Panc1 (cell line): ENCODE measurements at regions not wholly inside any gene's neighbourhood (a gene's known extent, or its start where the extent isn't known, plus 50 kb on each side); places are given as distances from the start of the nearest gene placed in this dataset.

Experiments
- ATAC-seq: fragments of 200-7000 bp; cut with Tn5 transposase; 2 replicates; pipeline ENCODE4 v1.9.1; 2020; ENCODE audit warnings: mild to moderate bottlenecking, moderate library complexity
- BruUV-seq: library from RNA; stranded (reverse); fragments of 400-500 nt; replicated peaks from 2 replicates; lab custom pipeline; 2021; lab: Mats Ljungman, UMichigan
- CTCF ChIA-PET: fragments of 300-600 bp; sonication (Branson Sonifier 250); formaldehyde crosslinking; loops from one replicate; lab custom pipeline; 2022; ENCODE audit warnings: antibody characterized with exemption; lab: Charles Lee
- POLR2A ChIA-PET: fragments of 300-600 bp; sonication (Branson Sonifier 250); formaldehyde crosslinking; loops from one replicate; lab custom pipeline; 2022; ENCODE audit warnings: antibody characterized with exemption; lab: Charles Lee
- DNase-seq: peaks from one replicate; pipeline ENCODE4 v3.0.0-alpha.2; 2010; ENCODE audit warnings: low read depth, low spot score
- H3K27ac ChIP-seq: 2 replicates; pipeline ENCODE4 v1.5.1; 2011; ENCODE audit warnings: mild to moderate bottlenecking, low read length, inconsistent platforms
- H3K27me3 ChIP-seq: fragments of 200-500 bp; sonication (Bioruptor generic); 2 replicates; pipeline ENCODE4 v1.6.0; 2014; ENCODE audit warnings: low read length, inconsistent platforms; ENCODE audit not compliant: control insufficient read depth, insufficient read depth
- H3K36me3 ChIP-seq: fragments of 200-500 bp; sonication (Bioruptor generic); 2 replicates; pipeline ENCODE4 v1.5.1; 2014; ENCODE audit warnings: inconsistent platforms, mild to moderate bottlenecking, low read length, moderate library complexity; ENCODE audit not compliant: control insufficient read depth, insufficient read depth
- H3K4me1 ChIP-seq: 2 replicates; pipeline ENCODE4 v1.5.1; 2011; ENCODE audit warnings: inconsistent platforms, mild to moderate bottlenecking, low read length, moderate library complexity; ENCODE audit not compliant: control insufficient read depth, insufficient read depth
- H3K4me3 ChIP-seq, 2 experiments: 2 replicates each; pipeline ENCODE4 v1.5.1; 2011 to 2012; ENCODE audit warnings: low read depth in 2 of 2, low read length in 2 of 2, mild to moderate bottlenecking in 2 of 2, inconsistent platforms in 1 of 2, moderate library complexity in 1 of 2
- H3K9me3 ChIP-seq: fragments of 200-500 bp; sonication (Bioruptor generic); 2 replicates; pipeline ENCODE4 v1.5.1; 2014; ENCODE audit warnings: low read depth, mild to moderate bottlenecking, inconsistent platforms, low read length, moderate library complexity; ENCODE audit not compliant: control insufficient read depth, insufficient read depth
- CTCF ChIP-seq: fragments of 450-650 bp; IDR thresholded peaks from 2 replicates; pipeline ENCODE4 v1.5.1; 2017; ENCODE audit warnings: mild to moderate bottlenecking
- POLR2AphosphoS5 ChIP-seq: IDR thresholded peaks from 2 replicates; pipeline ENCODE4 v1.6.1; 2012; ENCODE audit warnings: mild to moderate bottlenecking, low read depth, low read length, moderate library complexity
- REST ChIP-seq, 2 experiments: IDR thresholded peaks; 2 replicates each; pipeline ENCODE4 v1.6.1; 2011 to 2012; ENCODE audit warnings: low read depth in 2 of 2, control low read depth in 1 of 2, low read length in 1 of 2, mild to moderate bottlenecking in 1 of 2, moderate library complexity in 1 of 2; ENCODE audit not compliant: insufficient read depth in 1 of 2
- SIN3A ChIP-seq: IDR thresholded peaks from 2 replicates; pipeline ENCODE4 v1.6.1; 2012; ENCODE audit warnings: low read depth, mild to moderate bottlenecking, low read length, moderate library complexity, borderline replicate concordance; ENCODE audit not compliant: insufficient read depth
- TCF7L2 ChIP-seq: IDR thresholded peaks from 2 replicates; pipeline ENCODE4 v1.6.1; 2011; ENCODE audit warnings: mild to moderate bottlenecking, low read depth, low read length, inconsistent platforms
- in situ Hi-C: cut with HindIII; loops from 2 replicates; pipeline ENCODE4 v1.10.0; 2016; ENCODE audit warnings: low sequenced_read_pairs, low pct_unique_long_range_greater_than_20kb
- intact Hi-C: fragments of 100-400 bp; cut with micrococcal nuclease; formaldehyde crosslinking; loops from one replicate; pipeline ENCODE4 v1.10.0; 2022; ENCODE audit not compliant: unreplicated experiment

GRCh38 chr17:72441909-72442308 is 321.1 kb downstream of the SOX9 start:
- no TSS peak for BruUV-seq
- 0 out of 4 replicates have a peak, but pooled peaks of 1 of the 2 experiments have one; percentile 9 for TF ChIP-seq REST (IDR thresholded peaks at IDR 0.05; ENCODE audit: insufficient read depth in 1 of 2, low read depth in 2 of 2, low read length in 1 of 2)
- TF ChIP-seq SIN3A: no peak
- H3K36me3 ChIP-seq: no peaks in the 10 kb centered on the region
- DNase-seq (no peak), ATAC-seq (no peak)
- peaks cover 95% of the 10 kb centered on the region for H3K4me1 ChIP-seq
- POLR2A ChIA-PET: interaction anchor here (0.6 kb wide), 1 partner anchor 356 kb away, joined by 4 read pairs; no protein-coding TSS in a partner anchor
- intact Hi-C loops: no loop called here
- H3K27ac ChIP-seq: peak overlapping the region; percentile 58
- no peaks in the 10 kb centered on the region for H3K9me3 ChIP-seq
- no peak overlapping the region for H3K4me3 ChIP-seq
- no peaks in the 10 kb centered on the region for H3K27me3 ChIP-seq
- CTCF ChIA-PET: no interaction called here
- in situ Hi-C loops: no loop called here

GRCh38 chr17:72444517-72445054 is 323.8 kb downstream of the SOX9 start:
- Histone ChIP-seq H3K36me3 (no peaks in the 10 kb centered on the region), H3K4me1 (peaks cover 94% of the 10 kb centered on the region), H3K9me3 (no peaks in the 10 kb centered on the region), H3K27ac (peak overlapping the region; percentile 91), H3K27me3 (no peaks in the 10 kb centered on the region), H3K4me3 (no peak overlapping the region)
- DNase-seq (no peak), ATAC-seq (no peak)
- ChIA-PET POLR2A (no interaction called here), CTCF (no interaction called here)
- BruUV-seq: no TSS peak
- TF ChIP-seq SIN3A: no peak
- in situ Hi-C loops: no loop called here
- intact Hi-C loops: no loop called here

GRCh38 chr17:72445055-72445991 is 324.5 kb downstream of the SOX9 start:
- no peaks in the 10 kb centered on the region for H3K27me3 ChIP-seq
- BruUV-seq: no TSS peak
- ChIA-PET POLR2A (interaction anchor here (0.5 kb wide), 1 partner anchor 47 kb away, joined by 4 read pairs; no protein-coding TSS in a partner anchor), CTCF (no interaction called here)
- peaks cover 90% of the 10 kb centered on the region for H3K4me1 ChIP-seq
- in situ Hi-C loops (no loop called here), intact Hi-C loops (no loop called here)
- no peaks in the 10 kb centered on the region for H3K36me3 ChIP-seq
- no peak for DNase-seq
- H3K9me3 ChIP-seq: no peaks in the 10 kb centered on the region
- no peak overlapping the region; a peak in 1 of 4 replicates for H3K4me3 ChIP-seq
- H3K27ac ChIP-seq: peak overlapping the region; percentile 91
- no peak for TF ChIP-seq TCF7L2
- no peak for TF ChIP-seq CTCF
- no peak for TF ChIP-seq POLR2AphosphoS5
- no peak for TF ChIP-seq SIN3A
- TF ChIP-seq REST (IDR thresholded peaks at IDR 0.05; ENCODE audit: insufficient read depth in 1 of 2, low read depth in 2 of 2, low read length in 1 of 2): no peak
- ATAC-seq: peak; percentile 29
